Mammary epithelial cell (primary cell): ENCODE measurements at regions not wholly inside any gene's neighbourhood (a gene's known extent, or its start where the extent isn't known, plus 50 kb on each side); places are given as distances from the start of the nearest gene placed in this dataset.

Source experiments
- CTCF ChIP-seq, 2 donors: IDR thresholded peaks in 1 of 2; conservative IDR thresholded peaks in 1 of 2; 2 replicates each; pipeline ENCODE4 v1.5.1; 2011 to 2012; ENCODE audit warnings: inconsistent platforms in 2 of 2, low read length in 2 of 2, mild to moderate bottlenecking in 2 of 2, control low read depth in 1 of 2, low read depth in 1 of 2; ENCODE audit not compliant: insufficient read depth in 1 of 2; ENCODE audit errors: extremely low read depth in 1 of 2
- EZH2 ChIP-seq: IDR thresholded peaks from 2 replicates; pipeline ENCODE4 v1.6.1; 2012; ENCODE audit warnings: low read length, inconsistent platforms, borderline replicate concordance

- TF ChIP-seq CTCF (conservative IDR thresholded peaks at IDR 0.05 in 1 of 2, IDR thresholded peaks at IDR 0.05 in 1 of 2; ENCODE audit: extremely low read depth in 1 of 2, insufficient read depth in 1 of 2, low read depth in 1 of 2, low read length in 2 of 2) = no peak
- no peak for TF ChIP-seq EZH2
These were observed 126.7 kb upstream of the TMEM196 start for GRCh38 chr7:19900118-19900517.
